GM21390 (cell line): ENCODE measurements at regions not wholly inside any gene's neighbourhood (a gene's known extent, or its start where the extent isn't known, plus 50 kb on each side); places are given as distances from the start of the nearest gene placed in this dataset.

Experiments
- ATAC-seq: cut with Tn5 transposase; IDR thresholded peaks from one replicate; pipeline ENCODE4 v1.9.1; 2021; ENCODE audit not compliant: unreplicated experiment

- no peak for ATAC-seq
Observed at GRCh38 chr11:11081288-11081687, 223.4 kb upstream of the ZBED5 start.

GRCh38 chr11:11078344-11079086, 220.7 kb upstream of the ZBED5 start:
- no peak for ATAC-seq

- no peak for ATAC-seq
Observed at GRCh38 chr11:11077898-11078297, 220.0 kb upstream of the ZBED5 start.

GRCh38 chr11:11076879-11077278, 219.0 kb upstream of the ZBED5 start:
- ATAC-seq, result no peak

GRCh38 chr11:11076276-11076675, 218.4 kb upstream of the ZBED5 start:
- no peak for ATAC-seq

GRCh38 chr11:11075515-11076171, 217.8 kb upstream of the ZBED5 start:
- ATAC-seq, result no peak

- no peak for ATAC-seq
Observed at GRCh38 chr11:11074686-11075335, 217.0 kb upstream of the ZBED5 start.

GRCh38 chr11:11073996-11074395, 216.1 kb upstream of the ZBED5 start:
- no peak for ATAC-seq

- no peak for ATAC-seq
Observed at GRCh38 chr11:11072067-11072466, 214.2 kb upstream of the ZBED5 start.

GRCh38 chr11:11071486-11071885, 213.6 kb upstream of the ZBED5 start:
- no peak for ATAC-seq

- ATAC-seq, result no peak
Observed at GRCh38 chr11:11070976-11071375, 213.1 kb upstream of the ZBED5 start.

GRCh38 chr11:11069841-11070835, 212.3 kb upstream of the ZBED5 start:
- ATAC-seq, result no peak

- ATAC-seq, result no peak
Observed at GRCh38 chr11:11068113-11068512, 210.3 kb upstream of the ZBED5 start.

GRCh38 chr11:11065396-11065795, 207.5 kb upstream of the ZBED5 start:
- ATAC-seq, result no peak

- no peak for ATAC-seq
Observed at GRCh38 chr11:11057472-11057854, 199.6 kb upstream of the ZBED5 start.

GRCh38 chr11:11056749-11057471, 199.1 kb upstream of the ZBED5 start:
- ATAC-seq, result no peak

GRCh38 chr11:11056316-11056715, 198.5 kb upstream of the ZBED5 start:
- no peak for ATAC-seq

- no peak for ATAC-seq
Observed at GRCh38 chr11:11047851-11048610, 190.2 kb upstream of the ZBED5 start.

GRCh38 chr11:11046781-11047180, 188.9 kb upstream of the ZBED5 start:
- ATAC-seq, result no peak
